ENCODE measurements at regions not wholly inside any gene's neighbourhood (a gene's known extent, or its start where the extent isn't known, plus 50 kb on each side); places are given as distances from the start of the nearest gene placed in this dataset.

GRCh38 chr1:208852911-208853310 lies 608.7 kb upstream of the PLXNA2 start:
- no peak for DNase-seq (ENCODE audit: insufficient read length)
- no peak for FAIRE-seq

GRCh38 chr1:208855403-208855802 lies 611.2 kb upstream of the PLXNA2 start:
- FAIRE-seq (peak; percentile 81), DNase-seq (ENCODE audit: insufficient read length) (no peak)
- TF ChIP-seq TAF1 (IDR thresholded peaks at IDR 0.05; ENCODE audit: borderline replicate concordance, low read depth, low read length): no peak
- no peak for TF ChIP-seq POLR2A (IDR thresholded peaks at IDR 0.05; ENCODE audit: low read depth, low read length)
- no peak for TF ChIP-seq POLR2AphosphoS5 (IDR thresholded peaks at IDR 0.05; ENCODE audit: low read depth, low read length)

More at GRCh38 chr1:208852911-208853310, 608.7 kb upstream of the PLXNA2 start:
- TF ChIP-seq POLR2AphosphoS5 (IDR thresholded peaks at IDR 0.05; ENCODE audit: low read depth, low read length) (no peak), POLR2A (IDR thresholded peaks at IDR 0.05; ENCODE audit: low read depth, low read length) (no peak), TAF1 (IDR thresholded peaks at IDR 0.05; ENCODE audit: borderline replicate concordance, low read depth, low read length) (no peak)

DNA sequence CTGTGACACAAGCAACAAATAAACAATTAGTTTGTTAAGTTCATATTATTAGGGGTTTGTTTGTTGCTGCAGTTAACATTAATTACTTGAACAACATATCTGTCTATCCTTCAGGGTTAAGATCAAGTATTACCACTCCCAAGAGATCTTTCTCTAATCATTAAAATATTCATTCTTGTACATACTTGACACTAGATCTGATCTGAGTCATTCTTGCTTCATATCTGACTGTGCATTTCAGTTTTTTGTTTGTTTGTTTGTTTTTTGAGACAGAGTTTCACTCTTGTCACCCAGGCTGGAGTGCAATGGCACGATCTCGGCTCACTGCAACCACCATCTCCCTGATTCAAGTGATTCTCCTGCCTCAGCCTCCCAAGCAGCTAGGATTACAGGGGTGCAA lies 613.3 kb upstream of the PLXNA2 start:
- no peak for FAIRE-seq
- TF ChIP-seq POLR2AphosphoS5 (IDR thresholded peaks at IDR 0.05; ENCODE audit: low read depth, low read length): no peak
- TF ChIP-seq TAF1 (IDR thresholded peaks at IDR 0.05; ENCODE audit: borderline replicate concordance, low read depth, low read length): no peak
- TF ChIP-seq POLR2A (IDR thresholded peaks at IDR 0.05; ENCODE audit: low read depth, low read length): no peak
- DNase-seq (ENCODE audit: insufficient read length): no peak

DNA sequence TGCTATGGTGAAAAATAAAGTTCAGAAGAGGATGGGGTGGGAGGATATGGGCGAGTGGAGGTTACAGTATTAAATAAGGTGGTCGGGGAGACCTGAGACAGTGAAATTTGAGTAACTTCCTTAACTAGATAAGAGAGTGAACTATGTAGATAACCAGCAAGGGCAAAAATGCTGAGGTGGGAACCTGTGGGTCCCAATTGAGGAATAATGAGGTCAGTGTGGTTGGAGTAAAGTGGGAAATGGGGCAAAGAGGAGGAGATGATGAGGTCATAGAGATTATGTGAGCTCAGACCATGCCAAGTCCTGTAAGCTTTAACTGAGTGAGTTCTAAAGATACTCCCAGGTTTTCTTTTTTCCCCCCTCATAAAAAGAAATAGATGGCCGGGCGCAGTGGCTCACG lies 614.6 kb upstream of the PLXNA2 start:
- DNase-seq (ENCODE audit: insufficient read length): no peak
- no peak for FAIRE-seq
- TF ChIP-seq POLR2A (IDR thresholded peaks at IDR 0.05; ENCODE audit: low read depth, low read length) (no peak), TAF1 (IDR thresholded peaks at IDR 0.05; ENCODE audit: borderline replicate concordance, low read depth, low read length) (no peak), POLR2AphosphoS5 (IDR thresholded peaks at IDR 0.05; ENCODE audit: low read depth, low read length) (no peak)

DNA sequence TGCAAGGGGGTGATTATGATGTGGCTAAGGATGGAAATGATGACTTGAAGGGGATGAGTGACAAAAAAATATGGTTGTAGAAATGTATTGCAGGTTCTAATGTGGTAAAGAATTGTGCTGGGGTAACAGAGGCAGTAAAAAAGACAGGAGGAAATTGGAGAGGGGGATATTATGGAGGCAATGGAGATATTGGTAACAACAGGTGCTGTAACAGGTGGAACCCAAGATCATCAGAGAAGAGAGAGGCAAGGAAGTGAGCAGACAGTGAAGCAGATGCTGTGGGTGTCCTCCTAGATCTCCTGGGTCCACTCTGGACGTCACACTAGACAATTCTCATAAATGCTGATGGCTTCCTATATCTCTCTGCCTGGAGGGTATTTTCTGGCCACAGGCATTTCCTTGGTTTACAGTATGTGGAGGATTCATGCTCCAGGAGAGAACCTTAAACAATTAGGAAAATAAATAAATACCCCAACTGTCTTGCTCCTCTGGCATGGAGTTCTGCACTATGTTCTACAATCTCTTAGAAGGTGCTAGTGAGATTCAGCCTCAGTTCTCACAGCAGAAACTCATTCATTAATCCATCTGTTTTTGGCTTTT lies 620.3 kb upstream of the PLXNA2 start:
- DNase-seq (ENCODE audit: insufficient read length) (no peak), FAIRE-seq (no peak)
- TF ChIP-seq TAF1 (IDR thresholded peaks at IDR 0.05; ENCODE audit: borderline replicate concordance, low read depth, low read length): no peak
- no peak for TF ChIP-seq POLR2A (IDR thresholded peaks at IDR 0.05; ENCODE audit: low read depth, low read length)
- no peak for TF ChIP-seq POLR2AphosphoS5 (IDR thresholded peaks at IDR 0.05; ENCODE audit: low read depth, low read length)

GRCh38 chr1:208866386-208866955 lies 622.3 kb upstream of the PLXNA2 start:
- TF ChIP-seq TAF1 (IDR thresholded peaks at IDR 0.05; ENCODE audit: borderline replicate concordance, low read depth, low read length) (no peak), POLR2A (IDR thresholded peaks at IDR 0.05; ENCODE audit: low read depth, low read length) (no peak), POLR2AphosphoS5 (IDR thresholded peaks at IDR 0.05; ENCODE audit: low read depth, low read length) (no peak)
- FAIRE-seq: no peak
- no peak for DNase-seq (ENCODE audit: insufficient read length)

DNA sequence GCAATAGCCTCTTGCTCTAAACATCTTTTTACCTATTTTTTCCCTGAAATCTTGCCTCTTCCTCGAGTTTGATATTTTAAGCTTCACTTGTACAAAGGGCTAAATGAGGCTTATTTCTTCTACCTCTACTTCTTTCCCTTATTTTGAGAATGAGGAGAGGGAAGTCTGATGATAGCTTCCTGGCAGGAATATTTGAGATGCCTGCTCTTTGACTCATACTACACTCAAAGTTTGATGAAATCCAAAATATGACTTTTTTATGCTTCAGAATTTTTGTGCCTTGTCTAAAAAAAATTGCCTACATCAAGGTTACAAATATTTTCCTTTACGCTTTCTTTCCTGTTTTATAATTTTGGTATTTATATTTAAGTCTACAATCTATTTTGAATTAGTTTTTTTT lies 624.4 kb upstream of the PLXNA2 start:
- no peak for FAIRE-seq
- TF ChIP-seq TAF1 (IDR thresholded peaks at IDR 0.05; ENCODE audit: borderline replicate concordance, low read depth, low read length): no peak
- no peak for DNase-seq (ENCODE audit: insufficient read length)

DNA sequence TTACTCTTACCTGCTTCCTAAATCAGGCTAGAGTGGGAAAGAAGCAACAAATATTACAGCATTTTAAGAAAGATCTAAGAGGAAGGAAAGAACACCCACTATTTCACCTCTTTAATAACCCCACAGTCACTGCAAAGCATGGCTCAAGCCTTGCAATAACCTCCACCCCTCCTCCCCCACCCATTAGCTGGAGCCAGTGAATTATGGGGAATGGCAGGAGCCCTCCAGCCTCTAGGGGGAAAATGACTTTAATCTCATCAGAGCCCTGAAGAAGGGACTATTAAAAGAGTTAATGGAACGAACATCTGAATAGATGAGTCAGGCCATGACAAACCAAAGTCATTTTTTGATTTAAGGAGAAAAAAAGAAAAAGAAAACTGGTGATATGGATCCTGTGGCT lies 630.7 kb upstream of the PLXNA2 start:
- DNase-seq (ENCODE audit: insufficient read length): no peak
- no peak for TF ChIP-seq POLR2AphosphoS5 (IDR thresholded peaks at IDR 0.05; ENCODE audit: low read depth, low read length)
- TF ChIP-seq POLR2A (IDR thresholded peaks at IDR 0.05; ENCODE audit: low read depth, low read length): no peak
- no peak for TF ChIP-seq TAF1 (IDR thresholded peaks at IDR 0.05; ENCODE audit: borderline replicate concordance, low read depth, low read length)
- no peak for FAIRE-seq

DNA sequence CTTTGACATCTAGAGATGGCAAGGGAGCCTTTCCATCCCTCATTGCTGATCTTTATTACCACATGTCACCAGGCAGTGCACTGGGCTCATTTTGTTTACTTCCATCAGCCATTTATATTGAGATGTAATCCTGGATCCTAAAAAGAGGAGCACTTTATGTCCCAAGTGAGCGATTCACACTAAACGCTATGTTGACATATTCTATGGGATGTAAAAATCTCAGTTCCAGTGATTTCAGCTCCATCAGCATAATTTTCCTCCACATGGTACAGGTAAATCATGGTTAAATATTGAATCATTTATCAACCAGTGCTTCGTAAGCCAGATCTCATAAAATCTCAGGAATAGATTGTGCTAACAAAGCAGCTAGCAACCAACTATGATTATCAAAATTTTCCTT lies 634.8 kb upstream of the PLXNA2 start:
- FAIRE-seq (no peak), DNase-seq (ENCODE audit: insufficient read length) (no peak)

DNA sequence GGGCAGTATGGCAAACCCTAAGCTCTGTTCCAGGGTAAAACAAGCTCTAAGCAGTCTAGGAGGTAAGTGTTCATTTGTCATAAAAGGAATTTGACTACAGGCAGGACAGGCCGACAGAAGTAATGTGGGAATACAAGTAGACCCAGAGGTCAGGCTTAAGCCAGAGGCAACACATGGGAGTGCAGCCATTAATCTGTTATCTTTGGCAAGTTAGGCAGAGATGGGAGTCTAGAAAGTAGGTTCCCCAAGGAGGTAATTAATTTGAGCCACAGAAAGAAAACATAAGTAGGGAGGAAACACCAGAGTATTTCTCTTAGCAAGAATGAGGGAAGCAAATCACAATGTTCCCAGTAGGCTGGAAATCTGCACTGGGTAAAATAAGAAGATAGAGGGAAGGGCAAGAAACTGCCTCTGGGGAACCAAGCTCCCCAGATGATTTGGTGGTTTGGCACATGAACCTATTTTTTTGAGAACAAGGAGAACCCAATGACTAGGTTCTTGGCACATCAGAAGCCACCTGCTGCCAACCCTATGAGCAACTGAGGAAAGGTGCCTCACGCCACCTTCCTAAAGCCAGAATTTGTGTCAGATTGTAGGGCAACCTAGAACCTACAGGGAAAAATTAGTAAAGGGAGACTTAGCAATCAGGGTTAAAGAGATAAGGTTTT lies 636.4 kb upstream of the PLXNA2 start:
- FAIRE-seq (no peak), DNase-seq (ENCODE audit: insufficient read length) (no peak)
- TF ChIP-seq POLR2AphosphoS5 (IDR thresholded peaks at IDR 0.05; ENCODE audit: low read depth, low read length): no peak
- no peak for TF ChIP-seq TAF1 (IDR thresholded peaks at IDR 0.05; ENCODE audit: borderline replicate concordance, low read depth, low read length)
- no peak for TF ChIP-seq POLR2A (IDR thresholded peaks at IDR 0.05; ENCODE audit: low read depth, low read length)

More for the DNA sequence above, 634.8 kb upstream of the PLXNA2 start:
- no peak for TF ChIP-seq POLR2A (IDR thresholded peaks at IDR 0.05; ENCODE audit: low read depth, low read length)
- no peak for TF ChIP-seq TAF1 (IDR thresholded peaks at IDR 0.05; ENCODE audit: borderline replicate concordance, low read depth, low read length)

- DNase-seq (ENCODE audit: insufficient read length): no peak
- TF ChIP-seq POLR2AphosphoS5 (IDR thresholded peaks at IDR 0.05; ENCODE audit: low read depth, low read length) (no peak), POLR2A (IDR thresholded peaks at IDR 0.05; ENCODE audit: low read depth, low read length) (no peak), TAF1 (IDR thresholded peaks at IDR 0.05; ENCODE audit: borderline replicate concordance, low read depth, low read length) (no peak)
Observed at GRCh38 chr1:208885060-208885459, 640.9 kb upstream of the PLXNA2 start.

GRCh38 chr1:208885650-208886049 lies 641.5 kb upstream of the PLXNA2 start:
- TF ChIP-seq TAF1 (IDR thresholded peaks at IDR 0.05; ENCODE audit: borderline replicate concordance, low read depth, low read length) (no peak), POLR2A (IDR thresholded peaks at IDR 0.05; ENCODE audit: low read depth, low read length) (no peak), POLR2AphosphoS5 (IDR thresholded peaks at IDR 0.05; ENCODE audit: low read depth, low read length) (no peak)
- DNase-seq (ENCODE audit: insufficient read length) (no peak), FAIRE-seq (no peak)

More at GRCh38 chr1:208885060-208885459, 640.9 kb upstream of the PLXNA2 start:
- FAIRE-seq: no peak

Measured in GM12892 (cell line).